Gastrocnemius medialis (tissue), 4 donors: ENCODE measurements at regions not wholly inside any gene's neighbourhood (a gene's known extent, or its start where the extent isn't known, plus 50 kb on each side); places are given as distances from the start of the nearest gene placed in this dataset.
A peak's percentile ranks its signal among the peaks of the same experiment; 100 is the strongest.

Experiments used
- ATAC-seq, 2 donors: fragments of 150-250 bp; one replicate each; pipeline ENCODE4 v1.9.1; 2016
- DNase-seq, 2 donors: peaks; one replicate each; pipeline ENCODE4 v3.0.0-alpha.2; 2019
- H3K27ac ChIP-seq, 4 donors: fragments of 200-600 bp; sonication (generic); 1 replicate in 1 of 4; 2 replicates in 3 of 4; pipeline ENCODE4 v1.5.1; 2016 to 2018; ENCODE audit warnings: mild to moderate bottlenecking in 2 of 4, moderate library complexity in 1 of 4
- H3K27me3 ChIP-seq, 3 donors: fragments of 200-600 bp; sonication (generic) in 2 of 3; 1 replicate in 1 of 3; 2 replicates in 2 of 3; pipeline versions ENCODE4 v1.5.1 to v1.6.0; 2016 to 2019; ENCODE audit warnings: mild to moderate bottlenecking in 1 of 3, moderate library complexity in 1 of 3
- H3K36me3 ChIP-seq, 2 donors: fragments of 200-600 bp; sonication (generic) in 1 of 2; one replicate each; pipeline ENCODE4 v1.5.1; 2017 to 2018
- H3K4me1 ChIP-seq, 2 donors: fragments of 200-600 bp; sonication (generic) in 1 of 2; one replicate each; pipeline ENCODE4 v1.5.1; 2016 to 2017; ENCODE audit warnings: mild to moderate bottlenecking in 2 of 2
- H3K4me3 ChIP-seq, 4 donors: fragments of 200-600 bp; sonication (generic) in 3 of 4; 1 replicate in 1 of 4; 2 replicates in 3 of 4; pipeline ENCODE4 v1.5.1; 2016 to 2019; ENCODE audit warnings: mild to moderate bottlenecking in 2 of 4
- H3K9me3 ChIP-seq, 3 donors: fragments of 200-600 bp; sonication (generic) in 2 of 3; 1 replicate in 1 of 3; 2 replicates in 2 of 3; pipeline ENCODE4 v1.5.1; 2016 to 2019
- POLR2A ChIP-seq, 2 donors: fragments of 450-650 bp; IDR thresholded peaks; one replicate each; pipeline ENCODE4 v1.6.1; 2017; ENCODE audit warnings: antibody characterized with exemption in 2 of 2, mild to moderate bottlenecking in 2 of 2, moderate library complexity in 2 of 2
- in situ Hi-C, 4 donors: fragments of 200-750 bp; cut with MboI; loops; one replicate each; pipeline versions ENCODE4 v1.15.0 to v1.8.0; 2017; ENCODE audit warnings: low sequenced_read_pairs in 4 of 4
- intact Hi-C: fragments of 100-400 bp; cut with DNase I; formaldehyde crosslinking; loops from one replicate; pipeline ENCODE4 v1.15.1; 2023; ENCODE audit warnings: low total_unique reads
- TF ChIP-seq, protein P1 (sequence below), 5 experiments: fragments of 450-650 bp in 3 of 5; fragments of 200-600 bp in 2 of 5; sonication (generic) in 2 of 5; IDR thresholded peaks in 4 of 5; conservative IDR thresholded peaks in 1 of 5; 1 replicate in 4 of 5; 2 replicates in 1 of 5; pipeline ENCODE4 v1.5.1; 2016 to 2019; ENCODE audit warnings: antibody characterized with exemption in 5 of 5, mild to moderate bottlenecking in 3 of 5, moderate library complexity in 3 of 5

DNA sequence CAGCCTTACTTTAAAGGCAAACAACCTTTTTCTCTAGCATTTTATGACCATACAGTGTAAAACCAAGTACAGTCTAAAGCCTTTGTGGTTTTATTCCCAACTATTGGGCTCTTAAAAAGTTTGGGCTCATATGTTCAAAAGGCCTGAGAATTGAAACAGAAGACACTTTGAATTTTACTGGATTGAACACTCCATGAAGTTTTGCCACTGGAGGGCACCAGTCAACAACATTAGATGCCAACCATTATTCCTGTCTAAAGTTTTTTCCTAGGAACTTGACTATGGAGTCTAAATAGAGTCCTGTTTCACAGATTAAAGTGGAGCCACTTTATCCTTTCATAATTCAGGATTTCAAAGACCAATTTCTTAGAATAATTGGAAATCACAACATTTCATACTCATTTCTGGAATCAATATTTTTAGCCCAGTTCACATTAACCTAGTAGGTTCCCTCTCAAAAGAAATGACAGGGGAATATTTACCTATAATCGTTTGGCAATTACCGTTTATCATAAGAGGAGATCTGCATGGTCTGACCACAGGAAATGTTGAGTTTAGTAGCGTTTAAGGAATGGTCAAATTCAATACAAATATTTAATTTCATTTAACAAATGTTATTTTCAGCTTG is 244.1 kb upstream of the PDZRN3 start:
- Histone ChIP-seq H3K27ac (no peak overlapping the region), H3K27me3 (no peaks in the 10 kb centered on the region), H3K4me1 (no peaks in the 10 kb centered on the region), H3K9me3 (no peaks in the 10 kb centered on the region), H3K36me3 (no peaks in the 10 kb centered on the region), H3K4me3 (no peak overlapping the region)
- in situ Hi-C loops, result loop anchor here in 2 of 4 donors (25.0 kb wide), 1 partner anchor 757 kb away; no protein-coding TSS in a partner anchor
- DNase-seq (no peak), ATAC-seq (no peak)
- intact Hi-C loops, result no loop called here
- no peak for TF ChIP-seq POLR2A (IDR thresholded peaks at IDR 0.05)
- TF ChIP-seq, protein P1, sequence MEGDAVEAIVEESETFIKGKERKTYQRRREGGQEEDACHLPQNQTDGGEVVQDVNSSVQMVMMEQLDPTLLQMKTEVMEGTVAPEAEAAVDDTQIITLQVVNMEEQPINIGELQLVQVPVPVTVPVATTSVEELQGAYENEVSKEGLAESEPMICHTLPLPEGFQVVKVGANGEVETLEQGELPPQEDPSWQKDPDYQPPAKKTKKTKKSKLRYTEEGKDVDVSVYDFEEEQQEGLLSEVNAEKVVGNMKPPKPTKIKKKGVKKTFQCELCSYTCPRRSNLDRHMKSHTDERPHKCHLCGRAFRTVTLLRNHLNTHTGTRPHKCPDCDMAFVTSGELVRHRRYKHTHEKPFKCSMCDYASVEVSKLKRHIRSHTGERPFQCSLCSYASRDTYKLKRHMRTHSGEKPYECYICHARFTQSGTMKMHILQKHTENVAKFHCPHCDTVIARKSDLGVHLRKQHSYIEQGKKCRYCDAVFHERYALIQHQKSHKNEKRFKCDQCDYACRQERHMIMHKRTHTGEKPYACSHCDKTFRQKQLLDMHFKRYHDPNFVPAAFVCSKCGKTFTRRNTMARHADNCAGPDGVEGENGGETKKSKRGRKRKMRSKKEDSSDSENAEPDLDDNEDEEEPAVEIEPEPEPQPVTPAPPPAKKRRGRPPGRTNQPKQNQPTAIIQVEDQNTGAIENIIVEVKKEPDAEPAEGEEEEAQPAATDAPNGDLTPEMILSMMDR (IDR thresholded peaks at IDR 0.05 in 4 of 5, conservative IDR thresholded peaks at IDR 0.05 in 1 of 5), result peak in 3 of 5 experiments; percentile 27 to 49 (median 42)

DNA sequence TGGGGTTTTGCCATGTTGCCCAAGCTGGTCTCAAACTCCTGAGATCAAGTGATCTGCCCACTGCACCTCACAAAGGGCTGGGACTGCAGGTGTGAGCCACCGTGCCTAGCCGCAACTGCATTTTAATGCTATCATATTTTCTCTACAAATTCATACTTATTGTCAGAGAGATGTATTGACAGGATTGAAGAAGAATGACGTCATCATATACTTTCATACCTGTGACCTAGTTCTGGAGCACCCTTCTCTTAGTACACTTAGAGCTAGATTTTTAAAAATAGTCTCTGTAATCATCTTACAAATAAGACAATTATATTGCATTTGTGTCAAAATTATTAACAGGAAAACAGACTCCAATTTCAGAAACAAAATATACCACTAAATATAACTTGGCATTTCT is 242.8 kb upstream of the PDZRN3 start:
- Histone ChIP-seq H3K4me3 (no peak overlapping the region), H3K9me3 (no peaks in the 10 kb centered on the region), H3K4me1 (no peaks in the 10 kb centered on the region), H3K36me3 (no peaks in the 10 kb centered on the region), H3K27me3 (no peaks in the 10 kb centered on the region), H3K27ac (no peak overlapping the region)
- TF ChIP-seq, protein P1 (IDR thresholded peaks at IDR 0.05 in 4 of 5, conservative IDR thresholded peaks at IDR 0.05 in 1 of 5), result no peak
- TF ChIP-seq POLR2A (IDR thresholded peaks at IDR 0.05), result no peak
- in situ Hi-C loops, result loop anchor here in 2 of 4 donors (25.0 kb wide), 1 partner anchor 755 kb away; no protein-coding TSS in a partner anchor
- DNase-seq (no peak), ATAC-seq (no peak)
- intact Hi-C loops, result no loop called here

DNA sequence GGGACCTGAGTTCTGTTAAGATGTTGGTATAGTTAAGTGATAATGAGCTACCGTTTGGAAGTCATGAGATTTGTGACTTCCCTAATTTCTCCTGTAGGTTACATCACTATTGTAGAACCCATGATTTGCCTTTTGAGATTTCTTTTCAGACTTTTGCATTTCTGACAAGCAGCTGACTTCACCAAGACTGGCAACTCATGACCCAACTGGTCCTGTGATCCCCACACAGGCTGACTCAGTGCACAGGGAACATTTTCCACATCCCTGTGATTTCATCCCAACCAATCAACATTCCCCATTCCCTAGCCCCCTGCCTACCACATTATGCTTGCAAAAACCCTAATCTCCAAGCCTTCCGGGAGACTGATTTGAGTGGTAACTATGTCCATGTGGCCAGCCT is 242.1 kb upstream of the PDZRN3 start:
- in situ Hi-C loops, result loop anchor here in 2 of 4 donors (25.0 kb wide), 1 partner anchor 755 kb away; no protein-coding TSS in a partner anchor
- DNase-seq, result no peak
- Histone ChIP-seq H3K27ac (no peak overlapping the region), H3K36me3 (no peaks in the 10 kb centered on the region), H3K4me1 (no peaks in the 10 kb centered on the region), H3K4me3 (no peak overlapping the region), H3K9me3 (no peaks in the 10 kb centered on the region), H3K27me3 (no peaks in the 10 kb centered on the region)
- intact Hi-C loops, result no loop called here
- TF ChIP-seq, protein P1 (IDR thresholded peaks at IDR 0.05 in 4 of 5, conservative IDR thresholded peaks at IDR 0.05 in 1 of 5), result no peak
- TF ChIP-seq POLR2A (IDR thresholded peaks at IDR 0.05), result no peak
- ATAC-seq, result no peak

DNA sequence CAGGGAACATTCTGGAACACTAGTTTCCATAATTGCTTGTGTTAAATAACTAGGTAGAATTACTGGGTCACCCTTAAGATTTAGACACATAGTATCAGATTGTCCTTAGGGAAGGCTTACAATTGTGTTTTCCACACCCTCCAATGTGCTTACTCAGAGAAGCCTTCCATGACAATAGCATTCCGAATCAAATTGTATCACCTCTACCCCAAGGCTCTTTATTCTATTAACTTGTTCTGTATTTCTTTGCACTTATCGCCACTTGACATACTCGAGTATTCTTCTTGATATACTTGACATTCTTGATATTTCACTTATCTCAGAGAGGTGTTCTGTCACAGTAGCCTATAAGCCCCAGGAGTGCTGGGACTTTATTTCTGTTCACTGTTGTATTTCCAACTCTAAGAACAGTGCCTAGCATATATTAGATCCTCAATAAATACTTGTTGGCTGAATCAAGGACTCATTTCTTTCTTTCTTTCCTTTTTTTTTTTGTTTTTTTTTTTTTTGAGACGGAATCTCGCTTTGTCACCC is 238.9 kb upstream of the PDZRN3 start:
- ATAC-seq (no peak), DNase-seq (no peak)
- H3K27me3 ChIP-seq, result no peaks in the 10 kb centered on the region
- intact Hi-C loops, result no loop called here
- no peaks in the 10 kb centered on the region for H3K9me3 ChIP-seq
- H3K4me3 ChIP-seq, result no peak overlapping the region
- TF ChIP-seq POLR2A (IDR thresholded peaks at IDR 0.05), result no peak
- TF ChIP-seq, protein P1 (IDR thresholded peaks at IDR 0.05 in 4 of 5, conservative IDR thresholded peaks at IDR 0.05 in 1 of 5), result no peak
- no peak overlapping the region for H3K27ac ChIP-seq
- in situ Hi-C loops, result loop anchor here in 2 of 4 donors (25.0 kb wide), 1 partner anchor 751 kb away; no protein-coding TSS in a partner anchor
- H3K36me3 ChIP-seq, result no peaks in the 10 kb centered on the region
- no peaks in the 10 kb centered on the region for H3K4me1 ChIP-seq
